Tibial nerve (tissue), 4 donors: ENCODE measurements at regions not wholly inside any gene's neighbourhood (a gene's known extent, or its start where the extent isn't known, plus 50 kb on each side); places are given as distances from the start of the nearest gene placed in this dataset.
"Not testable (repeated sequence)": the region's sequence is repeated elsewhere in the genome, so short reads cannot be mapped to it uniquely, and the experiment has no call there.

Experiments
- DNase-seq, 2 donors: peaks; one replicate each; pipeline ENCODE4 v3.0.0-alpha.2; 2019; ENCODE audit warnings: low spot score in 2 of 2
- H3K27ac ChIP-seq, 4 donors: fragments of 200-600 bp; sonication (generic) in 3 of 4; one replicate each; pipeline ENCODE4 v1.5.1; 2017 to 2019; ENCODE audit warnings: mild to moderate bottlenecking in 1 of 4
- H3K27me3 ChIP-seq, 2 donors: fragments of 200-600 bp; sonication (generic) in 1 of 2; one replicate each; pipeline versions ENCODE4 v1.5.1 to v1.6.0; 2017 to 2019
- H3K36me3 ChIP-seq, 3 donors: fragments of 200-600 bp; sonication (generic); one replicate each; pipeline ENCODE4 v1.5.1; 2018 to 2019
- H3K4me1 ChIP-seq, 4 donors: fragments of 200-600 bp; sonication (generic) in 3 of 4; one replicate each; pipeline ENCODE4 v1.5.1; 2017 to 2019
- H3K4me3 ChIP-seq, 4 donors: fragments of 200-600 bp; sonication (generic) in 3 of 4; one replicate each; pipeline ENCODE4 v1.5.1; 2017 to 2019; ENCODE audit warnings: mild to moderate bottlenecking in 1 of 4, moderate library complexity in 1 of 4
- H3K9me3 ChIP-seq, 4 donors: fragments of 200-600 bp; sonication (generic) in 3 of 4; one replicate each; pipeline ENCODE4 v1.5.1; 2017 to 2019
- CTCF ChIP-seq, 5 experiments: fragments of 200-600 bp in 3 of 5; fragments of 450-650 bp in 2 of 5; sonication (generic) in 3 of 5; IDR thresholded peaks; one replicate each; pipeline ENCODE4 v1.5.1; 2016 to 2019; ENCODE audit warnings: antibody characterized with exemption in 5 of 5, mild to moderate bottlenecking in 3 of 5, moderate library complexity in 2 of 5
- EP300 ChIP-seq, 2 donors: sonication (generic); formaldehyde crosslinking; IDR thresholded peaks; one replicate each; pipeline ENCODE4 v1.6.1; 2017; ENCODE audit warnings: antibody characterized with exemption in 2 of 2, mild to moderate bottlenecking in 1 of 2
- POLR2A ChIP-seq, 2 donors: fragments of 450-650 bp; IDR thresholded peaks; one replicate each; pipeline ENCODE4 v1.6.1; 2017; ENCODE audit warnings: antibody characterized with exemption in 2 of 2, mild to moderate bottlenecking in 2 of 2, moderate library complexity in 2 of 2
- whole genome bisulfite sequencing, 2 donors: methylation state at CpG; one replicate each; pipeline ENCODE4 v1.1.5; 2018; 5-methylcytosine and 5-hydroxymethylcytosine counted together

- WGBS, 2 donors: 87 to 90% methylated on average over 3 of the region's 3 CpGs
- Histone ChIP-seq H3K27ac (no peak overlapping the region), H3K9me3 (peaks cover 0 to 3% (median 0%) of the 10 kb centered on the region in 4 donors), H3K4me1 (no peaks in the 10 kb centered on the region), H3K4me3 (no peak overlapping the region), H3K36me3 (no peaks in the 10 kb centered on the region), H3K27me3 (no peaks in the 10 kb centered on the region)
- no peak for TF ChIP-seq EP300 (IDR thresholded peaks at IDR 0.05)
- no peak for TF ChIP-seq POLR2A (IDR thresholded peaks at IDR 0.05)
- TF ChIP-seq CTCF (IDR thresholded peaks at IDR 0.05): no peak
- no peak for DNase-seq
These were observed 292.9 kb downstream of the ZIC4 start for GRCh38 chr3:147113293-147114044.

- no peak overlapping the region for H3K27ac ChIP-seq
- peaks cover 0 to 11% (median 0%) of the 10 kb centered on the region in 4 donors for H3K9me3 ChIP-seq
- no peaks in the 10 kb centered on the region for H3K4me1 ChIP-seq
- H3K36me3 ChIP-seq: no peaks in the 10 kb centered on the region
- TF ChIP-seq EP300 (IDR thresholded peaks at IDR 0.05) (no peak), CTCF (IDR thresholded peaks at IDR 0.05) (no peak), POLR2A (IDR thresholded peaks at IDR 0.05) (no peak)
- H3K27me3 ChIP-seq: no peaks in the 10 kb centered on the region
- no peak for DNase-seq
- no peak overlapping the region for H3K4me3 ChIP-seq
- WGBS, 2 donors: 93 to 95% methylated on average over 3 of the region's 3 CpGs
These were observed 307.3 kb downstream of the ZIC4 start for GRCh38 chr3:147099076-147099475.

- Histone ChIP-seq H3K27ac (no peak overlapping the region), H3K27me3 (no peaks in the 10 kb centered on the region), H3K36me3 (no peaks in the 10 kb centered on the region), H3K4me3 (no peak overlapping the region), H3K4me1 (no peaks in the 10 kb centered on the region), H3K9me3 (no peaks in the 10 kb centered on the region)
- WGBS, 2 donors: 63 to 71% methylated on average over 2 of the region's 2 CpGs
- TF ChIP-seq POLR2A (IDR thresholded peaks at IDR 0.05): no peak
- TF ChIP-seq EP300 (IDR thresholded peaks at IDR 0.05): no peak
- TF ChIP-seq CTCF (IDR thresholded peaks at IDR 0.05): no peak
- DNase-seq: no peak
These were observed 315.9 kb downstream of the ZIC4 start for GRCh38 chr3:147090461-147090860.

- Histone ChIP-seq H3K27me3 (no peaks in the 10 kb centered on the region), H3K27ac (no peak overlapping the region), H3K36me3 (no peaks in the 10 kb centered on the region), H3K4me3 (no peak overlapping the region), H3K4me1 (no peaks in the 10 kb centered on the region), H3K9me3 (no peaks in the 10 kb centered on the region)
- TF ChIP-seq EP300 (IDR thresholded peaks at IDR 0.05) (no peak), CTCF (IDR thresholded peaks at IDR 0.05) (no peak), POLR2A (IDR thresholded peaks at IDR 0.05) (no peak)
- 46 to 52% methylated on average over 5 of the region's 5 CpGs for WGBS, 2 donors
- DNase-seq: no peak
These were observed 317.1 kb downstream of the ZIC4 start for GRCh38 chr3:147089286-147089685.

GRCh38 chr3:147059500-147059899 lies 346.8 kb downstream of the ZIC4 start:
- WGBS, 2 donors: 82 to 84% methylated on average over 6 of the region's 6 CpGs
- H3K9me3 ChIP-seq: peaks cover 0 to 13% (median 4%) of the 10 kb centered on the region in 4 donors
- not testable (repeated sequence) for H3K4me1 ChIP-seq, H3K27ac ChIP-seq, DNase-seq, H3K27me3 ChIP-seq, H3K36me3 ChIP-seq, H3K4me3 ChIP-seq
